B cell (primary cell): ENCODE measurements at regions not wholly inside any gene's neighbourhood (a gene's known extent, or its start where the extent isn't known, plus 50 kb on each side); places are given as distances from the start of the nearest gene placed in this dataset.

Experiments
- ATAC-seq: fragments of 200-7000 bp; cut with Tn5 transposase; one replicate; pipeline ENCODE4 v1.10.0; 2021; ENCODE audit warnings: low read depth, mild to moderate bottlenecking, moderate number of reproducible peaks, moderate library complexity
- CTCF ChIA-PET: fragments of 350-600 bp; sonication (Branson Sonifier 250); formaldehyde crosslinking; loops from one replicate; lab custom pipeline; 2021; ENCODE audit warnings: antibody characterized with exemption, inconsistent platforms; lab: Charles Lee
- POLR2A ChIA-PET: fragments of 350-600 bp; sonication (Branson Sonifier 250); formaldehyde crosslinking; loops from one replicate; lab custom pipeline; 2021; ENCODE audit warnings: antibody characterized with exemption; lab: Charles Lee
- DNase-seq: peaks from one replicate; pipeline ENCODE4 v3.0.0; 2013
- H2AFZ ChIP-seq: 2 replicates; pipeline ENCODE4 v1.6.1; 2012; ENCODE audit warnings: mild to moderate bottlenecking, low read depth, low read length; ENCODE audit not compliant: insufficient read depth, poor library complexity, severe bottlenecking
- H3K27ac ChIP-seq, 2 donors: 1 replicate in 1 of 2; 2 replicates in 1 of 2; pipeline ENCODE4 v1.5.1; 2012 to 2013; ENCODE audit warnings: low read length in 2 of 2, mild to moderate bottlenecking in 2 of 2, moderate library complexity in 1 of 2
- H3K27me3 ChIP-seq, 4 experiments: fragments of 200-600 bp in 1 of 4; sonication (generic) in 1 of 4; replicated peaks in 1 of 4; 1 replicate in 2 of 4; 2 replicates in 2 of 4; pipeline versions ENCODE4 v1.6.1 to v1.7.0; 2013 to 2016; ENCODE audit warnings: low read length in 3 of 4, mild to moderate bottlenecking in 2 of 4, mixed read lengths in 1 of 4, moderate library complexity in 1 of 4; ENCODE audit not compliant: insufficient read depth in 4 of 4, control insufficient read depth in 3 of 4; ENCODE audit errors: control extremely low read depth in 1 of 4
- H3K36me3 ChIP-seq, 2 experiments: replicated peaks in 1 of 2; 1 replicate in 1 of 2; 2 replicates in 1 of 2; pipeline versions ENCODE4 v1.6.1 to v1.7.1; 2013; ENCODE audit warnings: low read length in 1 of 2; ENCODE audit not compliant: insufficient read depth in 2 of 2, control insufficient read depth in 1 of 2; ENCODE audit errors: control extremely low read depth in 1 of 2, extremely low read depth in 1 of 2
- H3K4me1 ChIP-seq, 2 donors: fragments of 200-600 bp in 1 of 2; sonication (generic) in 1 of 2; 1 replicate in 1 of 2; 2 replicates in 1 of 2; pipeline versions ENCODE4 v1.5.1 to v1.6.1; 2013 to 2017; ENCODE audit warnings: low read length in 2 of 2; ENCODE audit not compliant: control insufficient read depth in 2 of 2, insufficient read depth in 2 of 2
- H3K4me2 ChIP-seq: replicated peaks from 2 replicates; pipeline ENCODE3; 2012; ENCODE audit warnings: mild to moderate bottlenecking, low read depth, low read length; ENCODE audit not compliant: poor library complexity, severe bottlenecking
- H3K4me3 ChIP-seq, 5 experiments: fragments of 200-600 bp in 1 of 5; sonication (generic) in 1 of 5; 1 replicate in 3 of 5; 2 replicates in 2 of 5; pipeline versions ENCODE4 v1.5.1 to v1.7.0; 2011 to 2016; ENCODE audit warnings: low read length in 4 of 5, mild to moderate bottlenecking in 4 of 5, low read depth in 2 of 5, control low read depth in 1 of 5, moderate library complexity in 1 of 5; ENCODE audit not compliant: insufficient read depth in 1 of 5; ENCODE audit errors: control extremely low read depth in 1 of 5, extremely low read depth in 1 of 5
- H3K79me2 ChIP-seq: fragments of 200-600 bp; sonication (generic); one replicate; pipeline ENCODE4 v1.6.0; 2016; ENCODE audit warnings: low read length; ENCODE audit not compliant: control insufficient read depth, insufficient read depth
- H3K9ac ChIP-seq: fragments of 200-600 bp; sonication (generic); 2 replicates; pipeline ENCODE4 v1.6.1; 2017; ENCODE audit warnings: mild to moderate bottlenecking, low read length, moderate library complexity
- H3K9me3 ChIP-seq, 3 donors: one replicate each; pipeline versions ENCODE4 v1.6.1 to v1.7.1; 2013; ENCODE audit warnings: low read length in 2 of 3; ENCODE audit not compliant: control insufficient read depth in 2 of 3, insufficient read depth in 1 of 3; ENCODE audit errors: control extremely low read depth in 1 of 3
- H4K20me1 ChIP-seq: 2 replicates; pipeline ENCODE4 v1.6.0; 2012; ENCODE audit warnings: mild to moderate bottlenecking, low read length; ENCODE audit not compliant: insufficient read depth, control insufficient read depth, poor library complexity, severe bottlenecking
- H3K27ac Mint-ChIP-seq: one replicate; pipeline ENCODE4 v1.8.0; 2021; ENCODE audit warnings: mixed read lengths
- H3K27me3 Mint-ChIP-seq: one replicate; pipeline ENCODE4 v1.8.0; 2021; ENCODE audit warnings: mixed read lengths
- H3K4me1 Mint-ChIP-seq: one replicate; pipeline ENCODE4 v1.8.0; 2021; ENCODE audit warnings: mixed read lengths
- H3K4me3 Mint-ChIP-seq: one replicate; pipeline ENCODE4 v1.8.0; 2021; ENCODE audit warnings: mixed read lengths
- H3K9me3 Mint-ChIP-seq: one replicate; pipeline ENCODE4 v1.8.0; 2022; ENCODE audit warnings: mixed read lengths; ENCODE audit not compliant: insufficient read depth
- EZH2 ChIP-seq: IDR thresholded peaks from 2 replicates; pipeline ENCODE4 v1.6.1; 2012; ENCODE audit warnings: borderline replicate concordance, low read depth, mild to moderate bottlenecking, moderate library complexity, low read length; ENCODE audit not compliant: insufficient read depth, poor library complexity, severe bottlenecking
- WGBS: methylation state at CpG from one replicate; pipeline ENCODE4 v1.1.5; 2013; ENCODE audit warnings: missing lambda C conversion rate; ENCODE audit not compliant: insufficient coverage; 5-methylcytosine and 5-hydroxymethylcytosine counted together
- intact Hi-C: fragments of 100-400 bp; cut with micrococcal nuclease; formaldehyde crosslinking; loops from one replicate; pipeline ENCODE4 v1.10.0; 2022
- TF ChIP-seq, protein P1 (sequence below): fragments of 200-600 bp; IDR thresholded peaks from one replicate; pipeline ENCODE4 v1.8.0; 2022; ENCODE audit warnings: antibody characterized with exemption, mild to moderate bottlenecking

DNA sequence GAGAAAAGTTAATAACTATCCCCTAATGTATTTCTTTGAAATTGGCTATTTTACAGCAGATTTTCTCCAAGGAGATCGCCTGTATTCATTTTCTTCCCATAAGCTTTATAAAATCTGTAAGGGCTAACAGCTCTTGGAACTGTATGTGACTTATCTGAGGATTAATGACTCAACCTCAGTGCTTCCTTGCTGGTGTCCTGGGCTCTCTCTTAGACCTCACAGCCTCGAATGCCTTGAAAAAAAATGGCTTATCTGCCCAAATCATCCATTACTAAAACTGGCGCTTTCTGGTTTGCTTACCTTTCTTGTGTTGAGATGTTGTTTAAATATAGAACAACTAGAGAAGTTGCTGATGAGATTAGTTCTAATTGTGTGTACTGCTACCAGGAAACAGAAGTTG lies 713.6 kb downstream of the SLC4A3 start:
- H3K27me3 ChIP-seq = no peaks in the 10 kb centered on the region
- intact Hi-C loops = no loop called here
- no peaks in the 10 kb centered on the region for H4K20me1 ChIP-seq
- Mint-ChIP-seq H3K27ac (no peak overlapping the region), H3K4me3 (no peak overlapping the region), H3K27me3 (no peaks in the 10 kb centered on the region), H3K4me1 (no peaks in the 10 kb centered on the region), H3K9me3 (no peaks in the 10 kb centered on the region)
- no peaks in the 10 kb centered on the region for H3K36me3 ChIP-seq
- ATAC-seq (no peak), DNase-seq (no peak)
- TF ChIP-seq EZH2 = no peak
- TF ChIP-seq, protein P1, sequence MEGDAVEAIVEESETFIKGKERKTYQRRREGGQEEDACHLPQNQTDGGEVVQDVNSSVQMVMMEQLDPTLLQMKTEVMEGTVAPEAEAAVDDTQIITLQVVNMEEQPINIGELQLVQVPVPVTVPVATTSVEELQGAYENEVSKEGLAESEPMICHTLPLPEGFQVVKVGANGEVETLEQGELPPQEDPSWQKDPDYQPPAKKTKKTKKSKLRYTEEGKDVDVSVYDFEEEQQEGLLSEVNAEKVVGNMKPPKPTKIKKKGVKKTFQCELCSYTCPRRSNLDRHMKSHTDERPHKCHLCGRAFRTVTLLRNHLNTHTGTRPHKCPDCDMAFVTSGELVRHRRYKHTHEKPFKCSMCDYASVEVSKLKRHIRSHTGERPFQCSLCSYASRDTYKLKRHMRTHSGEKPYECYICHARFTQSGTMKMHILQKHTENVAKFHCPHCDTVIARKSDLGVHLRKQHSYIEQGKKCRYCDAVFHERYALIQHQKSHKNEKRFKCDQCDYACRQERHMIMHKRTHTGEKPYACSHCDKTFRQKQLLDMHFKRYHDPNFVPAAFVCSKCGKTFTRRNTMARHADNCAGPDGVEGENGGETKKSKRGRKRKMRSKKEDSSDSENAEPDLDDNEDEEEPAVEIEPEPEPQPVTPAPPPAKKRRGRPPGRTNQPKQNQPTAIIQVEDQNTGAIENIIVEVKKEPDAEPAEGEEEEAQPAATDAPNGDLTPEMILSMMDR = no peak
- H3K79me2 ChIP-seq = no peaks in the 10 kb centered on the region
- no CpG with 5 or more reads among the region's 3 CpGs for WGBS
- H3K9ac ChIP-seq = no peak overlapping the region
- no peak overlapping the region for H3K4me3 ChIP-seq
- H2AFZ ChIP-seq = no peak overlapping the region
- POLR2A ChIA-PET = no interaction called here
- no peak overlapping the region for H3K4me2 ChIP-seq
- CTCF ChIA-PET = no interaction called here
- H3K9me3 ChIP-seq = no peaks in the 10 kb centered on the region
- H3K4me1 ChIP-seq = no peaks in the 10 kb centered on the region
- no peak overlapping the region for H3K27ac ChIP-seq

DNA sequence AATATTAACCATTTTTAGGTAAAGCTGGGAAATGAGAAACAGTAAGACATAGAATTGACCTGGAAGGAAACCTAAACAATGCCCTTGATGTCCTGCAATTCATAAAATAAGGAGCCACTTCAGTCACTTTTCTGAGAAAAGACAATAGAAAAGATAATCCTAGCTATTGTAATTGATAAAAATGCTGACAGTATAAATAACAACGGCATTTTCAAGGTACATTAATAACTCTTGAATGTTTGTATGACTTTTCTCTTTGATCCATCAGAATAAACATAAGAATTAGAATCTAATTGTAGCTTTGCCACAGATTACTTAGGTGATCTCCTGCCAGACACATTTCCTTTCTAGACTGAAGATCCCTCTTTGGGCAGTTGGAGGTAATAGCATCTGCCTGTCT lies 719.5 kb downstream of the SLC4A3 start:
- Histone ChIP-seq H3K27me3 (no peaks in the 10 kb centered on the region), H3K4me2 (no peak overlapping the region), H2AFZ (no peak overlapping the region), H3K36me3 (no peaks in the 10 kb centered on the region), H3K79me2 (no peaks in the 10 kb centered on the region), H4K20me1 (no peaks in the 10 kb centered on the region), H3K27ac (no peak overlapping the region), H3K9me3 (no peaks in the 10 kb centered on the region), H3K9ac (no peak overlapping the region), H3K4me1 (no peaks in the 10 kb centered on the region), H3K4me3 (no peak overlapping the region)
- ChIA-PET CTCF (no interaction called here), POLR2A (no interaction called here)
- WGBS = no CpG with 5 or more reads among the region's 1 CpG
- no peaks in the 10 kb centered on the region for H3K27me3 Mint-ChIP-seq
- ATAC-seq (no peak), DNase-seq (no peak)
- intact Hi-C loops = no loop called here
- H3K9me3 Mint-ChIP-seq = no peaks in the 10 kb centered on the region
- TF ChIP-seq, protein P1 = no peak
- TF ChIP-seq EZH2 = no peak
- H3K27ac Mint-ChIP-seq = no peak overlapping the region
- no peaks in the 10 kb centered on the region for H3K4me1 Mint-ChIP-seq
- no peak overlapping the region for H3K4me3 Mint-ChIP-seq
